ENCODE measurements at regions not wholly inside any gene's neighbourhood (a gene's known extent, or its start where the extent isn't known, plus 50 kb on each side); places are given as distances from the start of the nearest gene placed in this dataset.

- TF ChIP-seq, protein P1, sequence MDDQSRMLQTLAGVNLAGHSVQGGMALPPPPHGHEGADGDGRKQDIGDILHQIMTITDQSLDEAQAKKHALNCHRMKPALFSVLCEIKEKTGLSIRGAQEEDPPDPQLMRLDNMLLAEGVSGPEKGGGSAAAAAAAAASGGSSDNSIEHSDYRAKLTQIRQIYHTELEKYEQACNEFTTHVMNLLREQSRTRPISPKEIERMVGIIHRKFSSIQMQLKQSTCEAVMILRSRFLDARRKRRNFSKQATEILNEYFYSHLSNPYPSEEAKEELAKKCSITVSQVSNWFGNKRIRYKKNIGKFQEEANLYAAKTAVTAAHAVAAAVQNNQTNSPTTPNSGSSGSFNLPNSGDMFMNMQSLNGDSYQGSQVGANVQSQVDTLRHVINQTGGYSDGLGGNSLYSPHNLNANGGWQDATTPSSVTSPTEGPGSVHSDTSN (CRISPR knock-in tag; IDR thresholded peaks at IDR 0.05): no peak
- TF ChIP-seq ZNF510 (tag by site-specific recombination; IDR thresholded peaks at IDR 0.05; ENCODE audit: insufficient replicate concordance): no peak
- TF ChIP-seq CTCF (tag by site-specific recombination; IDR thresholded peaks at IDR 0.05): no peak
Measured at GRCh38 chr7:114789871-114790311, 132.0 kb upstream of the MDFIC start.

Measured in HEK293 (cell line).